WTC11 (cell line): ENCODE measurements at regions not wholly inside any gene's neighbourhood (a gene's known extent, or its start where the extent isn't known, plus 50 kb on each side); places are given as distances from the start of the nearest gene placed in this dataset.

Source experiments
- ATAC-seq: fragments of 200-7000 bp; cut with Tn5 transposase; 2 replicates; pipeline ENCODE4 v1.10.0; 2021; ENCODE audit warnings: mild to moderate bottlenecking, moderate library complexity
- CTCF ChIA-PET: fragments of 300-600 bp; sonication (Branson Sonifier 250); formaldehyde crosslinking; loops from one replicate; lab custom pipeline; 2021; ENCODE audit warnings: antibody characterized with exemption; lab: Charles Lee
- POLR2A ChIA-PET: fragments of 350-600 bp; sonication (Branson Sonifier 250); formaldehyde crosslinking; loops from one replicate; lab custom pipeline; 2021; ENCODE audit warnings: antibody characterized with exemption; lab: Charles Lee
- DNase-seq: peaks from one replicate; pipeline ENCODE4 v3.0.0; 2021; ENCODE audit warnings: low spot score
- H3K27ac Mint-ChIP-seq: 2 replicates; pipeline ENCODE4 v1.8.0; 2021; ENCODE audit warnings: mixed read lengths
- H3K27me3 Mint-ChIP-seq: 2 replicates; pipeline ENCODE4 v1.8.0; 2021; ENCODE audit warnings: low read depth, mild to moderate bottlenecking, moderate library complexity, mixed read lengths
- H3K36me3 Mint-ChIP-seq: 2 replicates; pipeline ENCODE4 v1.8.0; 2021; ENCODE audit warnings: mixed read lengths
- H3K4me1 Mint-ChIP-seq: 2 replicates; pipeline ENCODE4 v1.8.0; 2022; ENCODE audit warnings: mixed read lengths
- H3K4me3 Mint-ChIP-seq: 2 replicates; pipeline ENCODE4 v1.8.0; 2021; ENCODE audit warnings: mild to moderate bottlenecking, moderate library complexity, mixed read lengths
- H3K9me3 Mint-ChIP-seq: 2 replicates; pipeline ENCODE4 v1.8.0; 2021; ENCODE audit warnings: mixed read lengths
- CBFB ChIP-seq: sonication (generic); formaldehyde crosslinking; IDR thresholded peaks from 2 replicates; pipeline ENCODE4 v1.8.1; 2022; ENCODE audit warnings: mild to moderate bottlenecking, low read depth, missing genetic modification reagents
- ELF4 ChIP-seq: sonication (generic); formaldehyde crosslinking; IDR thresholded peaks from 2 replicates; pipeline ENCODE4 v1.8.1; 2022; ENCODE audit warnings: low read depth, mild to moderate bottlenecking, moderate library complexity, missing genetic modification reagents
- ESRRA ChIP-seq: sonication (generic); formaldehyde crosslinking; IDR thresholded peaks from 2 replicates; pipeline ENCODE4 v1.8.1; 2022; ENCODE audit warnings: mild to moderate bottlenecking, missing genetic modification reagents, borderline replicate concordance
- IRF1 ChIP-seq: sonication (generic); formaldehyde crosslinking; IDR thresholded peaks from 2 replicates; pipeline ENCODE4 v1.8.0; 2023; ENCODE audit warnings: missing genetic modification reagents
- MXD4 ChIP-seq: fragments of 250-450 bp; sonication (Bioruptor Pico); IDR thresholded peaks from 2 replicates; pipeline ENCODE4 v1.8.0; 2021; ENCODE audit warnings: mild to moderate bottlenecking, moderate library complexity, borderline replicate concordance
- NFATC4 ChIP-seq: fragments of 250-450 bp; sonication (Bioruptor Pico); IDR thresholded peaks from 2 replicates; pipeline ENCODE4 v1.9.0; 2021; ENCODE audit warnings: mild to moderate bottlenecking
- NR2C2 ChIP-seq: sonication (generic); formaldehyde crosslinking; IDR thresholded peaks from 2 replicates; pipeline ENCODE4 v1.8.0; 2022; ENCODE audit warnings: mild to moderate bottlenecking, missing genetic modification reagents
- SMAD4 ChIP-seq: sonication (generic); formaldehyde crosslinking; IDR thresholded peaks from 2 replicates; pipeline ENCODE4 v1.8.0; 2022; ENCODE audit warnings: mild to moderate bottlenecking, missing genetic modification reagents
- SP1 ChIP-seq: sonication (generic); formaldehyde crosslinking; conservative IDR thresholded peaks from 2 replicates; pipeline ENCODE4 v1.8.1; 2022; ENCODE audit warnings: missing genetic modification reagents
- ZBTB21 ChIP-seq: sonication (generic); formaldehyde crosslinking; IDR thresholded peaks from 2 replicates; pipeline ENCODE4 v1.8.1; 2023; ENCODE audit warnings: mild to moderate bottlenecking, missing genetic modification reagents, borderline replicate concordance
- ZMAT4 ChIP-seq: fragments of 250-450 bp; sonication (Bioruptor Pico); IDR thresholded peaks from 2 replicates; pipeline ENCODE4 v1.9.0; 2021; ENCODE audit warnings: mild to moderate bottlenecking
- ZNF138 ChIP-seq: sonication (generic); formaldehyde crosslinking; conservative IDR thresholded peaks from 2 replicates; pipeline ENCODE4 v1.8.1; 2022; ENCODE audit warnings: mild to moderate bottlenecking, moderate library complexity, missing genetic modification reagents
- ZNF396 ChIP-seq: fragments of 250-450 bp; sonication (Bioruptor Pico); IDR thresholded peaks from 2 replicates; pipeline ENCODE4 v1.8.0; 2021; ENCODE audit warnings: mild to moderate bottlenecking, moderate library complexity, borderline replicate concordance
- ZNF671 ChIP-seq: fragments of 250-450 bp; sonication (Bioruptor Pico); IDR thresholded peaks from 2 replicates; pipeline ENCODE4 v1.8.0; 2021; ENCODE audit warnings: mild to moderate bottlenecking
- TF ChIP-seq, protein P1 (sequence below): sonication (generic); formaldehyde crosslinking; IDR thresholded peaks from 2 replicates; pipeline ENCODE4 v1.8.0; 2022; ENCODE audit warnings: missing genetic modification reagents
- TF ChIP-seq, protein P2 (sequence below): sonication (generic); formaldehyde crosslinking; IDR thresholded peaks from 2 replicates; pipeline ENCODE4 v1.8.0; 2022; ENCODE audit warnings: mild to moderate bottlenecking, missing genetic modification reagents
- TF ChIP-seq, protein P3 (sequence below): fragments of 250-450 bp; sonication (Bioruptor Pico); IDR thresholded peaks from 2 replicates; pipeline ENCODE4 v1.9.0; 2021; ENCODE audit warnings: mild to moderate bottlenecking
- TF ChIP-seq, protein P4 (sequence below): sonication (generic); formaldehyde crosslinking; IDR thresholded peaks from 2 replicates; pipeline ENCODE4 v1.8.1; 2023; ENCODE audit warnings: mild to moderate bottlenecking, missing genetic modification reagents, moderate library complexity

GRCh38 chr11:42812361-42812760 lies 499.4 kb upstream of the API5 start (continued):
- TF ChIP-seq, protein P1, sequence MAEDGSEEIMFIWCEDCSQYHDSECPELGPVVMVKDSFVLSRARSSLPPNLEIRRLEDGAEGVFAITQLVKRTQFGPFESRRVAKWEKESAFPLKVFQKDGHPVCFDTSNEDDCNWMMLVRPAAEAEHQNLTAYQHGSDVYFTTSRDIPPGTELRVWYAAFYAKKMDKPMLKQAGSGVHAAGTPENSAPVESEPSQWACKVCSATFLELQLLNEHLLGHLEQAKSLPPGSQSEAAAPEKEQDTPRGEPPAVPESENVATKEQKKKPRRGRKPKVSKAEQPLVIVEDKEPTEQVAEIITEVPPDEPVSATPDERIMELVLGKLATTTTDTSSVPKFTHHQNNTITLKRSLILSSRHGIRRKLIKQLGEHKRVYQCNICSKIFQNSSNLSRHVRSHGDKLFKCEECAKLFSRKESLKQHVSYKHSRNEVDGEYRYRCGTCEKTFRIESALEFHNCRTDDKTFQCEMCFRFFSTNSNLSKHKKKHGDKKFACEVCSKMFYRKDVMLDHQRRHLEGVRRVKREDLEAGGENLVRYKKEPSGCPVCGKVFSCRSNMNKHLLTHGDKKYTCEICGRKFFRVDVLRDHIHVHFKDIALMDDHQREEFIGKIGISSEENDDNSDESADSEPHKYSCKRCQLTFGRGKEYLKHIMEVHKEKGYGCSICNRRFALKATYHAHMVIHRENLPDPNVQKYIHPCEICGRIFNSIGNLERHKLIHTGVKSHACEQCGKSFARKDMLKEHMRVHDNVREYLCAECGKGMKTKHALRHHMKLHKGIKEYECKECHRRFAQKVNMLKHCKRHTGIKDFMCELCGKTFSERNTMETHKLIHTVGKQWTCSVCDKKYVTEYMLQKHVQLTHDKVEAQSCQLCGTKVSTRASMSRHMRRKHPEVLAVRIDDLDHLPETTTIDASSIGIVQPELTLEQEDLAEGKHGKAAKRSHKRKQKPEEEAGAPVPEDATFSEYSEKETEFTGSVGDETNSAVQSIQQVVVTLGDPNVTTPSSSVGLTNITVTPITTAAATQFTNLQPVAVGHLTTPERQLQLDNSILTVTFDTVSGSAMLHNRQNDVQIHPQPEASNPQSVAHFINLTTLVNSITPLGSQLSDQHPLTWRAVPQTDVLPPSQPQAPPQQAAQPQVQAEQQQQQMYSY (CRISPR knock-in tag) = no peak

DNA sequence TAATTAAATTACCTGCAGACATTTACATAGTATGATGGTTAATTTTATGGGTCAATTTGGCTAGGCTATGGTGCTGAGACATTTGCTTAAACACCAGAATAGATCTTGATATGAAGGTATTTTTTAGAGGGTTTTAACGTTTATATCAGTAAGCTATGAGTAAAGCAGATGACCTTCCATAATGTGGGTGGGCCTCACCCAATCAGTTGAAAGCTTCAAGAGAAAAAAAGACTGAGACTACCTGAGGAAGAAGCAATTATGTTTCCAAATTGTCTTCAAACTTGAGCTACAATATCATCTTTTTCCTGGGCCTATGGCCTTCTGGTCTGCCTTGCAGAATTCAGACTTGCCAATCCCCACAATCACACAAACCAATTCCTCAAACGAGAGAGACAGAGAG lies 498.8 kb upstream of the API5 start:
- TF ChIP-seq, protein P2, sequence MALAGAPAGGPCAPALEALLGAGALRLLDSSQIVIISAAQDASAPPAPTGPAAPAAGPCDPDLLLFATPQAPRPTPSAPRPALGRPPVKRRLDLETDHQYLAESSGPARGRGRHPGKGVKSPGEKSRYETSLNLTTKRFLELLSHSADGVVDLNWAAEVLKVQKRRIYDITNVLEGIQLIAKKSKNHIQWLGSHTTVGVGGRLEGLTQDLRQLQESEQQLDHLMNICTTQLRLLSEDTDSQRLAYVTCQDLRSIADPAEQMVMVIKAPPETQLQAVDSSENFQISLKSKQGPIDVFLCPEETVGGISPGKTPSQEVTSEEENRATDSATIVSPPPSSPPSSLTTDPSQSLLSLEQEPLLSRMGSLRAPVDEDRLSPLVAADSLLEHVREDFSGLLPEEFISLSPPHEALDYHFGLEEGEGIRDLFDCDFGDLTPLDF (CRISPR knock-in tag) = no peak
- TF ChIP-seq ZNF138 (no peak), ESRRA (CRISPR knock-in tag) (no peak), ZMAT4 (CRISPR knock-in tag) (no peak), NR2C2 (CRISPR knock-in tag) (no peak), ELF4 (no peak), SMAD4 (CRISPR knock-in tag) (no peak), CBFB (CRISPR knock-in tag) (no peak), MXD4 (CRISPR knock-in tag) (no peak), IRF1 (CRISPR knock-in tag) (no peak), SP1 (CRISPR knock-in tag) (no peak), ZNF671 (CRISPR knock-in tag) (no peak), NFATC4 (CRISPR knock-in tag) (no peak), ZNF396 (CRISPR knock-in tag) (no peak), ZBTB21 (no peak)
- TF ChIP-seq, protein P3, sequence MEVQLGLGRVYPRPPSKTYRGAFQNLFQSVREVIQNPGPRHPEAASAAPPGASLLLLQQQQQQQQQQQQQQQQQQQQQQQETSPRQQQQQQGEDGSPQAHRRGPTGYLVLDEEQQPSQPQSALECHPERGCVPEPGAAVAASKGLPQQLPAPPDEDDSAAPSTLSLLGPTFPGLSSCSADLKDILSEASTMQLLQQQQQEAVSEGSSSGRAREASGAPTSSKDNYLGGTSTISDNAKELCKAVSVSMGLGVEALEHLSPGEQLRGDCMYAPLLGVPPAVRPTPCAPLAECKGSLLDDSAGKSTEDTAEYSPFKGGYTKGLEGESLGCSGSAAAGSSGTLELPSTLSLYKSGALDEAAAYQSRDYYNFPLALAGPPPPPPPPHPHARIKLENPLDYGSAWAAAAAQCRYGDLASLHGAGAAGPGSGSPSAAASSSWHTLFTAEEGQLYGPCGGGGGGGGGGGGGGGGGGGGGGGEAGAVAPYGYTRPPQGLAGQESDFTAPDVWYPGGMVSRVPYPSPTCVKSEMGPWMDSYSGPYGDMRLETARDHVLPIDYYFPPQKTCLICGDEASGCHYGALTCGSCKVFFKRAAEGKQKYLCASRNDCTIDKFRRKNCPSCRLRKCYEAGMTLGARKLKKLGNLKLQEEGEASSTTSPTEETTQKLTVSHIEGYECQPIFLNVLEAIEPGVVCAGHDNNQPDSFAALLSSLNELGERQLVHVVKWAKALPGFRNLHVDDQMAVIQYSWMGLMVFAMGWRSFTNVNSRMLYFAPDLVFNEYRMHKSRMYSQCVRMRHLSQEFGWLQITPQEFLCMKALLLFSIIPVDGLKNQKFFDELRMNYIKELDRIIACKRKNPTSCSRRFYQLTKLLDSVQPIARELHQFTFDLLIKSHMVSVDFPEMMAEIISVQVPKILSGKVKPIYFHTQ (CRISPR knock-in tag) = no peak
- TF ChIP-seq, protein P4, sequence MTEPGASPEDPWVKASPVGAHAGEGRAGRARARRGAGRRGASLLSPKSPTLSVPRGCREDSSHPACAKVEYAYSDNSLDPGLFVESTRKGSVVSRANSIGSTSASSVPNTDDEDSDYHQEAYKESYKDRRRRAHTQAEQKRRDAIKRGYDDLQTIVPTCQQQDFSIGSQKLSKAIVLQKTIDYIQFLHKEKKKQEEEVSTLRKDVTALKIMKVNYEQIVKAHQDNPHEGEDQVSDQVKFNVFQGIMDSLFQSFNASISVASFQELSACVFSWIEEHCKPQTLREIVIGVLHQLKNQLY (CRISPR knock-in tag) = no peak
- POLR2A ChIA-PET = no interaction called here
- CTCF ChIA-PET = no interaction called here
- H3K27me3 Mint-ChIP-seq = no peaks in the 10 kb centered on the region
- H3K4me1 Mint-ChIP-seq = no peaks in the 10 kb centered on the region
- DNase-seq (no peak), ATAC-seq (no peak)
- no peak overlapping the region for H3K4me3 Mint-ChIP-seq
- 0 out of 2 replicates have a peak, but pooled peaks cover 3% of the 10 kb centered on the region for H3K9me3 Mint-ChIP-seq
- H3K27ac Mint-ChIP-seq = no peak overlapping the region
- H3K36me3 Mint-ChIP-seq = no peaks in the 10 kb centered on the region
